Nephron progenitor cell (in vitro differentiated cells): ENCODE measurements at regions not wholly inside any gene's neighbourhood (a gene's known extent, or its start where the extent isn't known, plus 50 kb on each side); places are given as distances from the start of the nearest gene placed in this dataset.

Experiments used
- DNase-seq: peaks from one replicate; pipeline ENCODE4 v3.0.0; 2021
- H3K27ac Mint-ChIP-seq: 2 replicates; pipeline ENCODE4 v1.8.0; 2021; ENCODE audit warnings: mild to moderate bottlenecking, moderate library complexity, mixed read lengths
- H3K27me3 Mint-ChIP-seq: 2 replicates; pipeline ENCODE4 v1.8.0; 2021; ENCODE audit warnings: mild to moderate bottlenecking, low read depth, mixed read lengths; ENCODE audit not compliant: poor library complexity
- H3K36me3 Mint-ChIP-seq: 2 replicates; pipeline ENCODE4 v1.8.0; 2021; ENCODE audit warnings: low read depth, mixed read lengths
- H3K4me1 Mint-ChIP-seq: 2 replicates; pipeline ENCODE4 v1.8.0; 2021; ENCODE audit warnings: mixed read lengths
- H3K4me3 Mint-ChIP-seq: 2 replicates; pipeline ENCODE4 v1.8.0; 2021; ENCODE audit warnings: mild to moderate bottlenecking, moderate library complexity, mixed read lengths
- H3K9me3 Mint-ChIP-seq: 2 replicates; pipeline ENCODE4 v1.8.0; 2021; ENCODE audit warnings: mild to moderate bottlenecking, moderate library complexity, mixed read lengths
- CTCF ChIP-seq: fragments of 200-600 bp; sonication (generic); IDR thresholded peaks from 2 replicates; pipeline ENCODE4 v1.5.0; 2021; ENCODE audit warnings: antibody characterized with exemption

- H3K27me3 Mint-ChIP-seq: peaks cover 5% of the 10 kb centered on the region
Measured at GRCh38 chr7:54879776-54880175, 120.8 kb upstream of the SEC61G start.

GRCh38 chr7:54880326-54880989 lies 121.4 kb upstream of the SEC61G start:
- Mint-ChIP-seq H3K4me1 (peaks cover 5% of the 10 kb centered on the region), H3K27me3 (peaks cover 5% of the 10 kb centered on the region), H3K27ac (no peak overlapping the region), H3K36me3 (no peaks in the 10 kb centered on the region), H3K4me3 (no peak overlapping the region), H3K9me3 (peaks cover 3% of the 10 kb centered on the region)
- no peak for TF ChIP-seq CTCF
- DNase-seq: no peak

More at GRCh38 chr7:54879776-54880175, 120.8 kb upstream of the SEC61G start:
- no peak overlapping the region for H3K27ac Mint-ChIP-seq
- no peaks in the 10 kb centered on the region for H3K36me3 Mint-ChIP-seq
- no peak for TF ChIP-seq CTCF
- peaks cover 5% of the 10 kb centered on the region for H3K4me1 Mint-ChIP-seq
- H3K4me3 Mint-ChIP-seq: no peak overlapping the region
- H3K9me3 Mint-ChIP-seq: peaks cover 3% of the 10 kb centered on the region
- no peak for DNase-seq

- Mint-ChIP-seq H3K4me3 (no peak overlapping the region), H3K9me3 (peaks cover 3% of the 10 kb centered on the region)
Measured at GRCh38 chr7:54881816-54882520, 123.0 kb upstream of the SEC61G start.

GRCh38 chr7:54882694-54883093 lies 123.7 kb upstream of the SEC61G start:
- Mint-ChIP-seq H3K27ac (no peak overlapping the region), H3K9me3 (peaks cover 3% of the 10 kb centered on the region), H3K4me3 (no peak overlapping the region), H3K36me3 (no peaks in the 10 kb centered on the region), H3K4me1 (peaks cover 5% of the 10 kb centered on the region), H3K27me3 (peaks cover 18% of the 10 kb centered on the region)
- TF ChIP-seq CTCF: no peak
- no peak for DNase-seq

More at GRCh38 chr7:54881816-54882520, 123.0 kb upstream of the SEC61G start:
- no peak overlapping the region for H3K27ac Mint-ChIP-seq
- no peak for DNase-seq
- no peaks in the 10 kb centered on the region for H3K36me3 Mint-ChIP-seq
- H3K4me1 Mint-ChIP-seq: peaks cover 5% of the 10 kb centered on the region
- no peak for TF ChIP-seq CTCF
- H3K27me3 Mint-ChIP-seq: peaks cover 16% of the 10 kb centered on the region

GRCh38 chr7:54883576-54883975 lies 124.6 kb upstream of the SEC61G start:
- no peak overlapping the region for H3K4me3 Mint-ChIP-seq
- no peak overlapping the region for H3K27ac Mint-ChIP-seq
- DNase-seq: no peak
- no peaks in the 10 kb centered on the region for H3K36me3 Mint-ChIP-seq
- H3K4me1 Mint-ChIP-seq: peaks cover 10% of the 10 kb centered on the region
- peaks cover 3% of the 10 kb centered on the region for H3K9me3 Mint-ChIP-seq
- peaks cover 26% of the 10 kb centered on the region for H3K27me3 Mint-ChIP-seq
- no peak for TF ChIP-seq CTCF

GRCh38 chr7:54885285-54885684 lies 126.3 kb upstream of the SEC61G start:
- peaks cover 35% of the 10 kb centered on the region for H3K27me3 Mint-ChIP-seq
- peaks cover under 1% of the 10 kb centered on the region for H3K9me3 Mint-ChIP-seq
- peaks cover 13% of the 10 kb centered on the region for H3K4me1 Mint-ChIP-seq
- H3K36me3 Mint-ChIP-seq: no peaks in the 10 kb centered on the region
- no peak for DNase-seq
- no peak for TF ChIP-seq CTCF
- no peak overlapping the region for H3K4me3 Mint-ChIP-seq
- no peak overlapping the region for H3K27ac Mint-ChIP-seq
